Activated CD4-positive, alpha-beta T cell treated with anti-CD3 and anti-CD28 coated beads for 36 hours (primary cell): ENCODE measurements at regions not wholly inside any gene's neighbourhood (a gene's known extent, or its start where the extent isn't known, plus 50 kb on each side); places are given as distances from the start of the nearest gene placed in this dataset.

Source experiments
- ATAC-seq: fragments of 200-7000 bp; cut with Tn5 transposase; one replicate; pipeline ENCODE4 v1.10.0; 2021; ENCODE audit warnings: mild to moderate bottlenecking, moderate library complexity
- CTCF ChIA-PET: fragments of 350-600 bp; sonication (Branson Sonifier 250); formaldehyde crosslinking; loops from one replicate; lab custom pipeline; 2021; ENCODE audit warnings: antibody characterized with exemption; lab: Charles Lee
- POLR2A ChIA-PET: fragments of 350-600 bp; sonication (Branson Sonifier 250); formaldehyde crosslinking; loops from one replicate; lab custom pipeline; 2021; ENCODE audit warnings: antibody characterized with exemption, inconsistent platforms; lab: Charles Lee
- DNase-seq: peaks from one replicate; pipeline ENCODE4 v3.0.0-alpha.2; 2020
- H3K27ac Mint-ChIP-seq: one replicate; pipeline ENCODE4 v1.8.0; 2021; ENCODE audit warnings: mixed read lengths
- H3K27me3 Mint-ChIP-seq: one replicate; pipeline ENCODE4 v1.8.0; 2021; ENCODE audit warnings: mixed read lengths
- H3K36me3 Mint-ChIP-seq: one replicate; pipeline ENCODE4 v1.8.0; 2021; ENCODE audit warnings: low read depth, mixed read lengths
- H3K4me1 Mint-ChIP-seq: one replicate; pipeline ENCODE4 v1.8.0; 2021; ENCODE audit warnings: mixed read lengths
- H3K4me3 Mint-ChIP-seq: one replicate; pipeline ENCODE4 v1.8.0; 2021; ENCODE audit warnings: mild to moderate bottlenecking, moderate library complexity, mixed read lengths
- H3K9me3 Mint-ChIP-seq: one replicate; pipeline ENCODE4 v1.8.0; 2021; ENCODE audit warnings: low read depth, mixed read lengths
- intact Hi-C, 2 experiments: fragments of 100-400 bp; cut with DNase I in 1 of 2; cut with micrococcal nuclease in 1 of 2; formaldehyde crosslinking; loops; one replicate each; pipeline versions ENCODE4 v1.14.2 to v1.15.1; 2022 to 2024; cut with DNase I, micrococcal nuclease

DNA sequence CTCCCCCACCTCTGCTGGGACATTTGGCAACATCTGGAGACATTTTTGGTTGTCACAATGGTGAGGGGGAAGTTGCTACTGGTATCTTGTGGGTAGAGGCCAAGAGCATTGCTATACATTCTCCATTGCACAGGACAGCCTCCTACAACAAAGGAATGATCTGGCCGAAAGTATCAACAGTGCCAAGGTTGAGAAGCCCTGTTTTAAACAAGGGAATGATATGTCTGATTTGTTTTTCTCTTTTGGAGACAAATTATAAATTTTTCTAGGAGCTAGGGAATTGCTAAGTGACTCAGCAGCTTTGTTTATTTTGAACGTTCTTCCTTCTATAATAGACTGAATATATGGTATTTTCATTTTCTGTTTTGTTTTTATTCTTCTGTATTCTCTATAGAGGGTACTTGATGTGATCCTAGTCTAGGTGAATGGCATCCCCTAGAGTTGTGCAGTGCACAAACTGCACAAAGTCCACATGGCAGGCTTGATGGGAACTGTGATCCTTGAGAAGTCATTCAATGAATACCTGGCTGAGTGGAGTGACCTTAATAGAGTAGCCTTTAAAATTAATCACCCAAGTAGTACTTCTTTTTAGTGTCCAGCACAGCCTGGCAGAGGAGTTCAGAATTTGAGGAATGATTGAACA, 288.6 kb upstream of the USP24 start:
- ChIA-PET POLR2A (no interaction called here), CTCF (interaction anchor here (0.5 kb wide), 1 partner anchor 500 kb away, joined by 4 read pairs; no protein-coding TSS in a partner anchor)
- intact Hi-C loops = no loop called here
- DNase-seq = no peak
- H3K36me3 Mint-ChIP-seq = no peaks in the 10 kb centered on the region
- no peak for ATAC-seq
- H3K4me3 Mint-ChIP-seq = no peak overlapping the region
- H3K4me1 Mint-ChIP-seq = no peaks in the 10 kb centered on the region
- H3K27ac Mint-ChIP-seq = no peak overlapping the region
- peaks cover 12% of the 10 kb centered on the region for H3K27me3 Mint-ChIP-seq
- H3K9me3 Mint-ChIP-seq = no peaks in the 10 kb centered on the region

DNA sequence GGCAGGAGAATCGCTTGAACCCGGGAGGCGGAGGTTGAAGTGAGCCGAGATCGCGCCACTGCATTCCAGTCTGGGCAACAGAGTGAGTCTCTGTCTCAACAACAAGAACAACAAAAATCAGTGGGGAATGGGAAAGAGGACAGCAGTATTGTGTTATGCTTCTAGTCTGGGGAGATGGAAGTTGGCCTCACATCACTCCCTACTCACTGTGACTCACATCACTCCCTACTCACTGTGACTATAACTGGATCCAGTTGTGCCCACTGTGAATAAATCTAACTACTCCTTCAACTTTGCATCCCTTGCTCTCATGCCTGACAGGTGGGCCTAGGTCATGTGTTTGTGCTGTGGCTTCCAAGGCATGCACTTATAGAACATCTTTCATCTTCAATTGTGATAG, 285.4 kb upstream of the USP24 start:
- no peaks in the 10 kb centered on the region for H3K36me3 Mint-ChIP-seq
- POLR2A ChIA-PET = no interaction called here
- H3K4me3 Mint-ChIP-seq = no peak overlapping the region
- H3K4me1 Mint-ChIP-seq = no peaks in the 10 kb centered on the region
- DNase-seq (no peak), ATAC-seq (no peak)
- peaks cover 8% of the 10 kb centered on the region for H3K27me3 Mint-ChIP-seq
- CTCF ChIA-PET = no interaction called here
- intact Hi-C loops = no loop called here
- H3K27ac Mint-ChIP-seq = no peak overlapping the region
- no peaks in the 10 kb centered on the region for H3K9me3 Mint-ChIP-seq

DNA sequence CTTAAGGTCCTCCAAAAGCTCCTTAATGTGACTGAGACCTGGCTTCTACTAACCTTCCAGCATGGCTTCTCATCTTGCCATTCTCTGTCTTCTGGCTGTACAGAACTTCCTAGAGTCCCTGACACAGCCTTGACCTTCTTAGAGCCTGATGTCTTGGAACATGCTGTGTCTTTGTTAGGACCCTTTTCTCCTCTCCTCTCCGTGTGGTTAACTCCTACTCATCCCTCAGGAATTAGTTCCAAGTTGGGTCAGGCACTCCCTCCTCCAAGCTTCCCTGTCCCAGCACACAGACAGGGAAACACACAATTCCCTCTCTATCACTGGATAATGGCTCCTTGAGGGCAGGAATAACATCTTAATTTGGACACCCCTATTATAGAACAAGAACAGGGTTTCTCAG, 275.4 kb upstream of the USP24 start:
- ATAC-seq (no peak), DNase-seq (no peak)
- Mint-ChIP-seq H3K4me3 (no peak overlapping the region), H3K36me3 (no peaks in the 10 kb centered on the region), H3K27ac (no peak overlapping the region), H3K4me1 (no peaks in the 10 kb centered on the region), H3K27me3 (no peaks in the 10 kb centered on the region), H3K9me3 (no peaks in the 10 kb centered on the region)
- intact Hi-C loops = no loop called here
- ChIA-PET POLR2A (interaction anchor here (0.7 kb wide), 1 partner anchor 177 kb away, joined by 3 read pairs; no protein-coding TSS in a partner anchor), CTCF (no interaction called here)

DNA sequence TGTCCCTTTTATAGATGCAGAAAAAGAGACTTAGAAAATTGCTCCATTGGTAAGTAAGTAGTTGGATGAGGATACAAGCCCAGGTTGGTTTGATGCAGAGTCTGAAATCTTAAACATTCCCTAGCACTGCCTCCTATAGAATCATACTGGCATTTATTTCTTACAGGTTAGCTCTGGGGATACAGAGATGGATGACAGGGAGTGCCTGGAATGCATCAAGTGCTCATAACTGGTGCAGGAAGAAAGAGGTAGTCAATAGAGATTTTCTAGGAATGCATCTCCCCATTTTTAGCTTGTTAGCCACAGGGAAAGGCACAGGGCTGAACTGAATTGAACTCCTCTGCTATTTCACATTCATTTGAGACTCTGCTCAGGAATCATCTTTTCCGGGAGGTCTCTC, 269.0 kb upstream of the USP24 start:
- ChIA-PET POLR2A (no interaction called here), CTCF (no interaction called here)
- Mint-ChIP-seq H3K4me3 (no peak overlapping the region), H3K4me1 (no peaks in the 10 kb centered on the region), H3K27ac (no peak overlapping the region), H3K27me3 (no peaks in the 10 kb centered on the region), H3K9me3 (no peaks in the 10 kb centered on the region), H3K36me3 (no peaks in the 10 kb centered on the region)
- ATAC-seq = no peak
- no peak for DNase-seq
- intact Hi-C loops = loop anchor here in 1 of 2 experiments (5.0 kb wide), 1 partner anchor 197 kb away; no protein-coding TSS in a partner anchor

DNA sequence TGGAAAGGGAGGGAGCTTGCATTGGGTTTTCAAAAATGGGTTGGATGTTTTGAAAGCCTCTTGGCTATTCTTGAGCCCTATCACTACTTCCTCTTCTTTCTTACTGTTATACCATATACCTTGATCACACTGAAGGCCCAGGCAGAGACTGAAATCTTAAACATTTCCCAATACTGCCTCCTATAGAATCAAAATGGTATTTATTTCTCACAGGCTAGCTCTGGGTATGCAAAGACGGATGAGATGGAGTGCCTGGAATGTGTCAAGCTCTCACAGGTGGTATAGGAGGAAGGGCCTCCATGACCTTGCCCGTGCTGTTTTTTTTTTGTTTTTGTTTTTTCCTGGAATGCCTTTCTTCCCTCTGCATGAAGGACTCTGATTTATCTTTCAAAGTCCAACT, 268.4 kb upstream of the USP24 start:
- CTCF ChIA-PET = interaction anchor here (0.7 kb wide), 1 partner anchor 1200 kb away, joined by 3 read pairs; no protein-coding TSS in a partner anchor
- Mint-ChIP-seq H3K27ac (no peak overlapping the region), H3K9me3 (no peaks in the 10 kb centered on the region), H3K27me3 (no peaks in the 10 kb centered on the region), H3K4me1 (no peaks in the 10 kb centered on the region), H3K36me3 (no peaks in the 10 kb centered on the region), H3K4me3 (no peak overlapping the region)
- POLR2A ChIA-PET = no interaction called here
- ATAC-seq (no peak), DNase-seq (no peak)
- intact Hi-C loops = loop anchor here in 1 of 2 experiments (5.0 kb wide), 1 partner anchor 196 kb away; no protein-coding TSS in a partner anchor

DNA sequence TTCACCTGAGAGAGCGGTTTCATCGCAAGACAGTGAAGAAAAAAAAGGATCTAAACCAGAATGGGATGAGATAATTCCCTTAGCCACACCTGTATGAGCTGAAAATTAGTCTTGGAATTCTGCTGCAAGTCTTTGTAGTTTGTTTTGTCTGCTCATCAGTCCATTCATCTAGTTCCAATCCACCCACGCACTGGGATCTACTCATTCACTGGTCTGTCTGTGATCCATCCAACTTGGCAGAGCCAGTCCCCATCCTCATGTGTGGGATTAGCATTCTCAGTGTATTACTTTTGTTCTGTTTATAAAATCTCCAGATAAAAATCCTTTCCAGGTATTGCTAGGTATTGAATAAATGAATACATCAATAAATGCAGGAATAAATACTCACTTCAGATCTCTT, 266.5 kb upstream of the USP24 start:
- ChIA-PET CTCF (interaction anchor here (1.9 kb wide), 1 partner anchor 1103 kb away, joined by 5 read pairs; no protein-coding TSS in a partner anchor), POLR2A (no interaction called here)
- Mint-ChIP-seq H3K4me3 (no peak overlapping the region), H3K9me3 (no peaks in the 10 kb centered on the region), H3K4me1 (no peaks in the 10 kb centered on the region), H3K36me3 (no peaks in the 10 kb centered on the region), H3K27me3 (peaks cover 3% of the 10 kb centered on the region), H3K27ac (no peak overlapping the region)
- DNase-seq = no peak
- no peak for ATAC-seq
- intact Hi-C loops = loop anchor here in 1 of 2 experiments (5.0 kb wide), 1 partner anchor 194 kb away; no protein-coding TSS in a partner anchor

DNA sequence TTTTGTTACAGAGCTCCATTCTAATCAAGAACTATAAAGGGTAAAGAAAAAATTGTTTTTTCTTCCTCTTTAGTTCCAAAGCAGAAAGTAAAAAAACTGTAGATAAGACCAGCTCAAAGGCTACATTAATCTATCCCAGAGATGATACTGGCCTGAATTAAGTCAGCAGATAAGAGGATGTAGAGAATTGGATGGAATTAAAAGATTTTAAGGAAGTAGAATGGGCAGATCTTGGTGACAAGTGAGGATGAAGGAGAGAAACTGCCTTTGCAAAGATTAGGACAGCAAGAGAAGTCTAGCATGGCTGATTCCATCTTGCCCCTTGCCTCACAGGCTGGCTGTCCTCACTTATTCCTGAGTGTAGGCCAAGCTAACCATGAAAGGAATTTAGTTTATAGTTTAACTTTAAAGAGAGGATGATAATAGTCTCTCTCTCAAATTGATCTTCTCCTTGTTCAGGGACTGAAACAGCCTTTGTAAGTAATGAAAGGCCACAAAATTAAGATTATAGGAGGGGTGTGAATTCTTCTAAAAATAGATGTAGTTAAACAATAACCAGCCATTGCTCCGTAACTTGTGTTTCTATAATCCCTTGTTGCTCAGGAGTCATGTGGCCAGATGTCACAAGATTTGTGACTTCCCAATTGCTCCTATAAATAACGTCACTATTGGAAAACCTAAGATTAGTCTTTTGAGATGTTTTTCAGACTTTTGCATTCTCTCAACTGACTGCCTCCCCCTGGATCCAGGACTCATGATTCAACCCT, 265.0 kb upstream of the USP24 start:
- no peaks in the 10 kb centered on the region for H3K9me3 Mint-ChIP-seq
- intact Hi-C loops = loop anchor here in 1 of 2 experiments (5.0 kb wide), 1 partner anchor 193 kb away; no protein-coding TSS in a partner anchor
- H3K27me3 Mint-ChIP-seq = peaks cover 7% of the 10 kb centered on the region
- H3K27ac Mint-ChIP-seq = no peak overlapping the region
- POLR2A ChIA-PET = no interaction called here
- DNase-seq (no peak), ATAC-seq (no peak)
- H3K36me3 Mint-ChIP-seq = no peaks in the 10 kb centered on the region
- CTCF ChIA-PET = interaction anchor here (0.7 to 1.9 kb wide), 3 partner anchors 22 to 1105 kb away, joined by 3 to 5 read pairs (median 3); no protein-coding TSS in a partner anchor
- H3K4me3 Mint-ChIP-seq = no peak overlapping the region
- no peaks in the 10 kb centered on the region for H3K4me1 Mint-ChIP-seq

DNA sequence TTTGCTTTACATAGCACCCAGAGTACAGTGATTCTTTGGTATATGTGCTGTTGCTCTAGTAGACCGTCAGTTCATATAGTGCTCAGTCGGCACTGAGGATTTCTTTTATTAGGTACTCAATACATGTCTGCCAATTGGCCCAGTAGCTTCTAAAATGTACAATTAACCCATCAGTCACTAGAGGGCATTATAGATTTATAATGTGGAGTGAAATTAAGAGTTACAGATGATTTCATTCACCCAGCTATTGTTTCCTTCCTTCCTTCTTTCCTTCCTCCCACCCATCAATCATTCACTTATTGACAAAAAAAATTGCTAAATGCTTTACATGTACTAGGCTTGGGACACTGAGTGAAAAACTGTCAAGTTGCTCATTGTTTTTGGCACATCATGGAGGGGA, 263.6 kb upstream of the USP24 start:
- H3K27ac Mint-ChIP-seq = no peak overlapping the region
- H3K27me3 Mint-ChIP-seq = peaks cover 7% of the 10 kb centered on the region
- DNase-seq (no peak), ATAC-seq (no peak)
- intact Hi-C loops = loop anchor here (2.0 to 10.0 kb wide), 5 partner anchors 1106 to 1346 kb away; no protein-coding TSS in a partner anchor
- no peaks in the 10 kb centered on the region for H3K9me3 Mint-ChIP-seq
- no peaks in the 10 kb centered on the region for H3K36me3 Mint-ChIP-seq
- H3K4me3 Mint-ChIP-seq = no peak overlapping the region
- H3K4me1 Mint-ChIP-seq = no peaks in the 10 kb centered on the region
- ChIA-PET POLR2A (no interaction called here), CTCF (interaction anchor here (0.8 to 1.8 kb wide), 5 partner anchors 20 to 1106 kb away, joined by 3 to 4 read pairs (median 4); no protein-coding TSS in a partner anchor)

DNA sequence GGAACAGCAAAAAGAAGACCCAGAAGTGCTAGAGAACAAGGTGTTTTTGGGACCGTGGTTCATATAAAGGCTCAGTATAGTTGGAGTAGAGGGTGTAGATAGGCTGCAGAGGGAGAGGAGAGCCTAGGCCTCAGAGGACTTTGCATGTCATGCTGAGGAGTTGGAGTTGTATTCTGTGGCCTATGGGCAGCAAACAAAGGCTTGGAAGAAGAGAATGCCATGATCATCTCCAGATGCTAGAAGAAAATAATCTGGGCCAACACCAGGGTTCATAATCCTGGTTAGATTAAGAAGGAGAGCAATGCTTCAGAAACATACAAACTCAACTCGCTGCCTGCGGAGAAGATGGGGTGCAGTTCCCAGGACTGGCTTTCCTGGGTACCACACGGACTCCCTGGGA, 262.8 kb upstream of the USP24 start:
- POLR2A ChIA-PET = no interaction called here
- no peaks in the 10 kb centered on the region for H3K4me1 Mint-ChIP-seq

DNA sequence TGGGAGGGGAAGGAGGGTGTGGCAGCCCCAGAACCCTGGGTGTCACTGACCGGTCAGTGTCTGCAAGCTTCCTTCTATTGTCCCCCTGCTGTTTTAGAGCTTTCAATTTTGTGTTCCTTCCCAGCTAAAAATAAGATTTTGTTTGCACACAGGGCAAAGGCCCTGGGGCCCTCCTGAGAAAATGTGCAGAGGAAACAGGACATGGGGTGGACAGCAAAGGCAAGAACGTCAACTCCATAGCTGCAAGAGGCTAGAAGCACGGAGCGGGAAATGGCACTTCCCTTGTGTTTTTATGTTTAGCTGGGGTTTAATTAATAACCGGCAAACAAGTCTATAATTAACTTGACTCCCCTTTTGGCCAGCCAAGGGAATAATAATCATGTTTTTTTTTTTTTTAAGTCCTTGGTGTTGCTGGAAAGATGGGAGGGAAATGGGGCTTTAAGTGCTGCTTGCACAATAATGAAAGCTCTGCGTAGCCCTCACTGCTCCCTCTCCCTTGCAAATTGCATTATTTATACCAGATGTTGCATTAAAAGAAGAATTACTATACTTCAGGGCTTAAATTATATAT, 261.4 kb upstream of the USP24 start:
- DNase-seq = no peak
- H3K4me1 Mint-ChIP-seq = no peaks in the 10 kb centered on the region
- peaks cover 9% of the 10 kb centered on the region for H3K27me3 Mint-ChIP-seq
- H3K4me3 Mint-ChIP-seq = no peak overlapping the region
- no peaks in the 10 kb centered on the region for H3K9me3 Mint-ChIP-seq
- no peak overlapping the region for H3K27ac Mint-ChIP-seq
- CTCF ChIA-PET = interaction anchor here (0.6 to 1.2 kb wide), 2 partner anchors 10 to 461 kb away, joined by 3 read pairs; no protein-coding TSS in a partner anchor
- H3K36me3 Mint-ChIP-seq = no peaks in the 10 kb centered on the region
- no peak for ATAC-seq
- POLR2A ChIA-PET = no interaction called here
- intact Hi-C loops = loop anchor here (5.0 to 10.0 kb wide), 4 partner anchors 1108 to 1348 kb away; no protein-coding TSS in a partner anchor

More for the DNA sequence above, 262.8 kb upstream of the USP24 start:
- no peaks in the 10 kb centered on the region for H3K9me3 Mint-ChIP-seq
- CTCF ChIA-PET = interaction anchor here (0.9 to 1.8 kb wide), 3 partner anchors 51 to 1099 kb away, joined by 3 to 4 read pairs (median 4); no protein-coding TSS in a partner anchor
- H3K36me3 Mint-ChIP-seq = no peaks in the 10 kb centered on the region
- no peak overlapping the region for H3K4me3 Mint-ChIP-seq
- intact Hi-C loops = loop anchor here (2.0 to 10.0 kb wide), 5 partner anchors 1107 to 1347 kb away; no protein-coding TSS in a partner anchor
- H3K27me3 Mint-ChIP-seq = peaks cover 9% of the 10 kb centered on the region
- no peak for DNase-seq
- ATAC-seq = no peak
- no peak overlapping the region for H3K27ac Mint-ChIP-seq

DNA sequence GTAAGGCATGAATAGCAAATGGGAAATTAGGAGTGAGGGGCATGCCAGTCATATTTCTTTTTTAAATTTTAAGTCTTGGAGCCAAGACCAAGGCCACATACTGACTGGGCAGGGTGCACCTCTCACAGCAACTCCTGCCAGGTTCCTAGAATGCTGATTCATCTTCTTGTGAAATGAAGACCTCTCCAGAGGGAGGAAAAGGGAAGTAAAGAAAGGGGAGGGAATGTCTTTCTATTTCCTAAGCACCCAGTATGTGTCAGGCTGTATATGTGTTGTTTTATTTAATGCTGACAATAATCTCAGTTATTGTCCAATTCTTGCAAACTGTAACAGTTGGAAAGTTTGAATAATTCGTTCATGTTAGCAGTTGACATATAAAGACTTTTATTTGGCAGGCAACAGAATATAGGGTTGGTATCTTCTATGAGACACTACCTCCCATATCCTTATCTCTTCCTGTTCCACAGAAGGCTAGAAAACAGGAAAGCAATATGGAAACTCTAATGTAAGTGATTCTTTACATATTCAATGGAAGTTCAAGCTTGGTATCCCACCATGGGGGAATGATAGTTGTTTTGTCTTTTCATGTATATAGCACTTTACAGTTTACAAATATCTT, 259.1 kb upstream of the USP24 start:
- Mint-ChIP-seq H3K4me1 (no peaks in the 10 kb centered on the region), H3K4me3 (no peak overlapping the region), H3K27me3 (peaks cover 9% of the 10 kb centered on the region), H3K27ac (no peak overlapping the region), H3K9me3 (no peaks in the 10 kb centered on the region), H3K36me3 (no peaks in the 10 kb centered on the region)
- DNase-seq (no peak), ATAC-seq (no peak)
- ChIA-PET CTCF (interaction anchor here (0.7 kb wide), 1 partner anchor 98 kb away, joined by 3 read pairs; no protein-coding TSS in a partner anchor), POLR2A (no interaction called here)
- intact Hi-C loops = loop anchor here (10.0 kb wide), 3 partner anchors 1111 to 1351 kb away; no protein-coding TSS in a partner anchor
